Gastrocnemius medialis (tissue), 4 donors: ENCODE measurements at regions not wholly inside any gene's neighbourhood (a gene's known extent, or its start where the extent isn't known, plus 50 kb on each side); places are given as distances from the start of the nearest gene placed in this dataset.

Experiments used
- POLR2A ChIP-seq, 2 donors: fragments of 450-650 bp; IDR thresholded peaks; one replicate each; pipeline ENCODE4 v1.6.1; 2017; ENCODE audit warnings: antibody characterized with exemption in 2 of 2, mild to moderate bottlenecking in 2 of 2, moderate library complexity in 2 of 2
- TF ChIP-seq, protein P1 (sequence below), 5 experiments: fragments of 450-650 bp in 3 of 5; fragments of 200-600 bp in 2 of 5; sonication (generic) in 2 of 5; IDR thresholded peaks in 4 of 5; conservative IDR thresholded peaks in 1 of 5; 1 replicate in 4 of 5; 2 replicates in 1 of 5; pipeline ENCODE4 v1.5.1; 2016 to 2019; ENCODE audit warnings: antibody characterized with exemption in 5 of 5, mild to moderate bottlenecking in 3 of 5, moderate library complexity in 3 of 5

DNA sequence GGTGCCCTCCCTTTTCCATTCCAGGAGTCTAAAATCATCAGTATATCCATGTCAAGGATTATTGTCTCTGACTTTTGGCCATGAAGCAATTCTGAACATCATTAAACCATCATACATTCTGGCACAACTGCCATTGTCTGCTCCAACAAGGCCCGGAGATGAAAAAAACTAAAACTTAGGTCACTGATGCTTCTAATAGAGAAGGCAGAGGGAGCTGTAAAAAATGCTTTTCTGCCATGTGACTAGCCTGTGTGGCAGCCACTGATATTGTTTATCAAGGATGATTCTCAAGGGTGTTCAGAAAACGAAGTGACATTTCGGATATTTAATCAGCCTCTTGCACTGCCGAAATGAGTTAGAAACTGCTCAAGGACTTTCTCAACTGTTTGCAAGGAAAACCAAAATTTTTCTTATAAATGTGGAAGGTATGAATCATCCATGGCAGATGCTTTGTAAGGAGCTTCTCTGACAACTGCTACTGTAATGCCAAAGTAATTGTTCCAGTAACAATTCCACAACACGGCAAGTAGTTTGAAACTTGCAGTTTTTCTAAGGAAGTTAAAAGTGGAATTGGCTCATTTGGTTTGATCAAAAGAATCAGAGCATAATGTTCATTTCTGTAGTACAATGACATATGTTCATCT, 1076.5 kb upstream of the FLRT2 start:
- TF ChIP-seq, protein P1, sequence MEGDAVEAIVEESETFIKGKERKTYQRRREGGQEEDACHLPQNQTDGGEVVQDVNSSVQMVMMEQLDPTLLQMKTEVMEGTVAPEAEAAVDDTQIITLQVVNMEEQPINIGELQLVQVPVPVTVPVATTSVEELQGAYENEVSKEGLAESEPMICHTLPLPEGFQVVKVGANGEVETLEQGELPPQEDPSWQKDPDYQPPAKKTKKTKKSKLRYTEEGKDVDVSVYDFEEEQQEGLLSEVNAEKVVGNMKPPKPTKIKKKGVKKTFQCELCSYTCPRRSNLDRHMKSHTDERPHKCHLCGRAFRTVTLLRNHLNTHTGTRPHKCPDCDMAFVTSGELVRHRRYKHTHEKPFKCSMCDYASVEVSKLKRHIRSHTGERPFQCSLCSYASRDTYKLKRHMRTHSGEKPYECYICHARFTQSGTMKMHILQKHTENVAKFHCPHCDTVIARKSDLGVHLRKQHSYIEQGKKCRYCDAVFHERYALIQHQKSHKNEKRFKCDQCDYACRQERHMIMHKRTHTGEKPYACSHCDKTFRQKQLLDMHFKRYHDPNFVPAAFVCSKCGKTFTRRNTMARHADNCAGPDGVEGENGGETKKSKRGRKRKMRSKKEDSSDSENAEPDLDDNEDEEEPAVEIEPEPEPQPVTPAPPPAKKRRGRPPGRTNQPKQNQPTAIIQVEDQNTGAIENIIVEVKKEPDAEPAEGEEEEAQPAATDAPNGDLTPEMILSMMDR (IDR thresholded peaks at IDR 0.05 in 4 of 5, conservative IDR thresholded peaks at IDR 0.05 in 1 of 5) = no peak
- TF ChIP-seq POLR2A (IDR thresholded peaks at IDR 0.05) = no peak
